Prostate gland (tissue), 2 donors: ENCODE measurements at regions not wholly inside any gene's neighbourhood (a gene's known extent, or its start where the extent isn't known, plus 50 kb on each side); places are given as distances from the start of the nearest gene placed in this dataset.

Source experiments
- DNase-seq: peaks from one replicate; pipeline ENCODE4 v3.0.0-alpha.2; 2019; ENCODE audit warnings: low spot score
- H3K27ac ChIP-seq, 2 donors: fragments of 200-600 bp; sonication (generic); 2 replicates each; pipeline ENCODE4 v1.5.1; 2017 to 2019
- H3K27me3 ChIP-seq: fragments of 200-600 bp; sonication (generic); replicated peaks from 2 replicates; pipeline ENCODE4 v1.5.1; 2019; ENCODE audit not compliant: insufficient read depth
- H3K36me3 ChIP-seq, 2 donors: fragments of 200-600 bp; sonication (generic); 1 replicate in 1 of 2; 2 replicates in 1 of 2; pipeline versions ENCODE4 v1.5.1 to v1.8.1; 2017 to 2019
- H3K4me1 ChIP-seq: fragments of 200-600 bp; sonication (generic); replicated peaks from 2 replicates; pipeline ENCODE4 v1.5.1; 2019
- H3K4me3 ChIP-seq, 2 donors: fragments of 200-600 bp; sonication (generic); 2 replicates each; pipeline ENCODE4 v1.5.1; 2017 to 2019
- H3K9me3 ChIP-seq: fragments of 200-600 bp; sonication (generic); 2 replicates; pipeline ENCODE4 v1.5.1; 2017
- POLR2A ChIP-seq: fragments of 450-650 bp; IDR thresholded peaks from one replicate; pipeline ENCODE4 v1.6.1; 2016; ENCODE audit warnings: antibody characterized with exemption, mild to moderate bottlenecking
- POLR2AphosphoS5 ChIP-seq: sonication (generic); formaldehyde crosslinking; IDR thresholded peaks from one replicate; pipeline ENCODE4 v1.6.1; 2017; ENCODE audit warnings: antibody characterized with exemption
- WGBS: methylation state at CpG from one replicate; pipeline ENCODE4 v1.1.5; 2018; 5-methylcytosine and 5-hydroxymethylcytosine counted together
- intact Hi-C: fragments of 100-400 bp; cut with DNase I; formaldehyde crosslinking; loops from one replicate; pipeline ENCODE4 v1.14.2; 2022
- TF ChIP-seq, protein P1 (sequence below), 4 experiments: fragments of 200-600 bp in 2 of 4; fragments of 450-650 bp in 2 of 4; sonication (generic) in 2 of 4; IDR thresholded peaks; 1 replicate in 3 of 4; 2 replicates in 1 of 4; pipeline ENCODE4 v1.5.1; 2016 to 2019; ENCODE audit warnings: antibody characterized with exemption in 4 of 4, mild to moderate bottlenecking in 2 of 4, moderate library complexity in 2 of 4

DNA sequence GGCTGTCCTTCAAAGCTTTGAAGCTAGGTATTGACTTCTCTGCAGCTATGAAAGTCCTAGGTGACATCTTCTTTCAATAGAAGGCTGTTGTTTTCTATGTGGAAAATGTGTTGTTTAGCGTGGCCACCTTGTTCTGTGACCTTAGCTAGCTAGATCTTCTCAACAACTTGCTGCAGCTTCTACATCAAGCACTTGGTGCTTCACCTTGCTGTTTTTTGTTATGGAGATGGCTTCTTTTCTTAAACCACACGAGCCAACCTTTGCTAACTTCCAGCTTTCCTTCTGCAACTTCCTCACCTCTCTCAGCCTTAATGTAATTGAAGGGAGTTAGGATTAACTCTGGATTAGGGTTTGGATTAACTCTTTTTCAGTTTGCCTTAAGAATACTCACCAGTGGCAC, 128.6 kb upstream of the MMS22L start:
- 49% methylated on average over 2 of the region's 2 CpGs for WGBS
- intact Hi-C loops: no loop called here
- H3K27me3 ChIP-seq: no peaks in the 10 kb centered on the region
- no peak overlapping the region for H3K27ac ChIP-seq
- no peaks in the 10 kb centered on the region for H3K36me3 ChIP-seq
- no peaks in the 10 kb centered on the region for H3K9me3 ChIP-seq
- no peak for TF ChIP-seq POLR2AphosphoS5
- no peak for TF ChIP-seq POLR2A
- TF ChIP-seq, protein P1, sequence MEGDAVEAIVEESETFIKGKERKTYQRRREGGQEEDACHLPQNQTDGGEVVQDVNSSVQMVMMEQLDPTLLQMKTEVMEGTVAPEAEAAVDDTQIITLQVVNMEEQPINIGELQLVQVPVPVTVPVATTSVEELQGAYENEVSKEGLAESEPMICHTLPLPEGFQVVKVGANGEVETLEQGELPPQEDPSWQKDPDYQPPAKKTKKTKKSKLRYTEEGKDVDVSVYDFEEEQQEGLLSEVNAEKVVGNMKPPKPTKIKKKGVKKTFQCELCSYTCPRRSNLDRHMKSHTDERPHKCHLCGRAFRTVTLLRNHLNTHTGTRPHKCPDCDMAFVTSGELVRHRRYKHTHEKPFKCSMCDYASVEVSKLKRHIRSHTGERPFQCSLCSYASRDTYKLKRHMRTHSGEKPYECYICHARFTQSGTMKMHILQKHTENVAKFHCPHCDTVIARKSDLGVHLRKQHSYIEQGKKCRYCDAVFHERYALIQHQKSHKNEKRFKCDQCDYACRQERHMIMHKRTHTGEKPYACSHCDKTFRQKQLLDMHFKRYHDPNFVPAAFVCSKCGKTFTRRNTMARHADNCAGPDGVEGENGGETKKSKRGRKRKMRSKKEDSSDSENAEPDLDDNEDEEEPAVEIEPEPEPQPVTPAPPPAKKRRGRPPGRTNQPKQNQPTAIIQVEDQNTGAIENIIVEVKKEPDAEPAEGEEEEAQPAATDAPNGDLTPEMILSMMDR (IDR thresholded peaks at IDR 0.05): no peak
- no peaks in the 10 kb centered on the region for H3K4me1 ChIP-seq
- DNase-seq: no peak
- no peak overlapping the region for H3K4me3 ChIP-seq

DNA sequence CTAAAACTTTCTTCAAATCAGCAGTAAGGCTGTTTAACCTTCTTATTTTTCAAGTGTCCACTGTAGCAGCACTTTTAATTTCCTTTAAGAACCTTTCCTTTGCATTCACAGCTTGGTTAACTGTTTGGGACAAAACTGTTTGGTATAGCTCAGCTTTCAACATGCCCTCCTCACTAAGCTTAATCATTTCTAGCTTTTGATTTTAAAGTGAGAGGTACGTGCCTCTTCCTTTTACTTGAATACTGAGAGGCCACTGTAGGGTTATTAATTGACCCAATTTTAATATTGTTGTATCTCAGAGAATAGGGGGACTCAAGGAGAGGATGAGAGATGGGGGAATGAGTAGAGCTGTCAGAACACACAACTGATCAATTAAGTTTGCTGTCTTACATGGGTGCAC, 129.5 kb upstream of the MMS22L start:
- intact Hi-C loops: no loop called here
- no peak for DNase-seq
- TF ChIP-seq, protein P1 (IDR thresholded peaks at IDR 0.05): no peak
- no peak for TF ChIP-seq POLR2AphosphoS5
- TF ChIP-seq POLR2A: no peak
- H3K9me3 ChIP-seq: no peaks in the 10 kb centered on the region
- no peaks in the 10 kb centered on the region for H3K36me3 ChIP-seq
- H3K4me3 ChIP-seq: no peak overlapping the region
- no peaks in the 10 kb centered on the region for H3K27me3 ChIP-seq
- 50% methylated on average over 1 of the region's 1 CpG for WGBS
- no peaks in the 10 kb centered on the region for H3K4me1 ChIP-seq
- no peak overlapping the region for H3K27ac ChIP-seq

DNA sequence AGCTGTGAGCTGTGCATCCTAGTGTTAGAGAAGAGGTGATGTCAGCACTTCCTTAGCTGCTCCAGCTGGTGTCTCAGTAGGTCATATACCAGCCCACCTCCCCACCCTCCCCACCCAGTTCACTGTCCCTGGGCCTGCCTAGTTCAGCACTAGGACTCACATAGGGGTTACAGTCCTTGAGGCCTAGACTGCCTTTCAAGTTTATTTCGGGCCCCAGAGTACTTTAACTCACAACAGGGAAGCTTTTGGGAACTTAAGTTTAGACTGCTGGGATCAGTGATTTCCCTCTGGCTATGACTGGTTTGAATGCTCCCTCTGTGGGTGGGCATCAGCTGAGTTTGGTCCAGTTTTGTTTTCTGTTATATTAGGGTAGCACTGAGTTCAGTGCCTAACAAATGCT, 139.2 kb upstream of the MMS22L start:
- Histone ChIP-seq H3K4me3 (no peak overlapping the region), H3K27me3 (no peaks in the 10 kb centered on the region), H3K4me1 (no peaks in the 10 kb centered on the region), H3K36me3 (no peaks in the 10 kb centered on the region), H3K9me3 (no peaks in the 10 kb centered on the region), H3K27ac (no peak overlapping the region)
- no peak for TF ChIP-seq POLR2A
- TF ChIP-seq POLR2AphosphoS5: no peak
- TF ChIP-seq, protein P1 (IDR thresholded peaks at IDR 0.05): no peak
- 60% methylated on average over 1 of the region's 1 CpG for WGBS
- intact Hi-C loops: no loop called here
- no peak for DNase-seq

- Histone ChIP-seq H3K4me3 (no peak overlapping the region), H3K4me1 (no peaks in the 10 kb centered on the region), H3K36me3 (no peaks in the 10 kb centered on the region), H3K27me3 (no peaks in the 10 kb centered on the region), H3K9me3 (no peaks in the 10 kb centered on the region), H3K27ac (no peak overlapping the region)
- TF ChIP-seq POLR2AphosphoS5 (no peak), POLR2A (no peak)
- TF ChIP-seq, protein P1 (IDR thresholded peaks at IDR 0.05): no peak
- intact Hi-C loops: no loop called here
- DNase-seq: no peak
Measured at GRCh38 chr6:97423190-97423589, 140.2 kb upstream of the MMS22L start.

DNA sequence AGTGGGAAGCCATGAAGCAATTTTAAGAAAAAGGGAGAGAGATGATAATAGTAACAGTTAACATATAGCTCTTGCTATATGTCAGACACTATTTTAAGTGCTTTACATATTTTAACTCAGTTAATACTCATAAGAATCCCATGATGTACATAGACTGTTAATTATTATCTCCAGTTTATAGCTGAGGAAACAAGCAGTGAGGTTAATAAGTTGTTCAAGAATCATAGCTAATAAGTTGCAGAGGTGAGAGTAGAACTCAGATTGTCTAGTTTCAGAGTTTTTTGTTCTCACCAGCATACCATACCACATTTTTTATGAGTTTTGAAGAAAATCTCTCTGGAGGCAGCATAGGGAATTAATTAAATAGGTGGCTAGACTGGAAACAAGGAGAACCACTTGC, 144.6 kb upstream of the MMS22L start:
- H3K4me3 ChIP-seq: no peak overlapping the region
- H3K9me3 ChIP-seq: no peaks in the 10 kb centered on the region
- no peaks in the 10 kb centered on the region for H3K4me1 ChIP-seq
- DNase-seq: no peak
- H3K27me3 ChIP-seq: no peaks in the 10 kb centered on the region
- H3K36me3 ChIP-seq: no peaks in the 10 kb centered on the region
- TF ChIP-seq POLR2AphosphoS5 (no peak), POLR2A (no peak)
- TF ChIP-seq, protein P1 (IDR thresholded peaks at IDR 0.05): no peak
- intact Hi-C loops: no loop called here
- H3K27ac ChIP-seq: no peak overlapping the region
